CD4-positive, alpha-beta T cell (primary cell): ENCODE measurements at regions not wholly inside any gene's neighbourhood (a gene's known extent, or its start where the extent isn't known, plus 50 kb on each side); places are given as distances from the start of the nearest gene placed in this dataset.

Experiments
- ATAC-seq: fragments of 200-7000 bp; cut with Tn5 transposase; one replicate; pipeline ENCODE4 v1.10.0; 2022; ENCODE audit warnings: mild to moderate bottlenecking; ENCODE audit not compliant: poor library complexity
- CTCF ChIA-PET: fragments of 350-600 bp; sonication (Branson Sonifier 250); formaldehyde crosslinking; loops from one replicate; lab custom pipeline; 2021; ENCODE audit warnings: antibody characterized with exemption, inconsistent platforms; lab: Charles Lee
- POLR2A ChIA-PET: fragments of 350-600 bp; sonication (Branson Sonifier 250); formaldehyde crosslinking; loops from one replicate; lab custom pipeline; 2021; ENCODE audit warnings: antibody characterized with exemption, inconsistent platforms; lab: Charles Lee
- DNase-seq, 14 experiments: peaks; one replicate each; pipeline ENCODE4 v3.0.0-alpha.2; 2013 to 2020; ENCODE audit warnings: mixed read lengths in 2 of 14
- H3K27ac ChIP-seq, 2 donors: one replicate each; pipeline versions ENCODE4 v1.5.1 to v1.7.0; 2013; ENCODE audit warnings: low read length in 2 of 2, low read depth in 1 of 2, mild to moderate bottlenecking in 1 of 2
- H3K27me3 ChIP-seq, 2 experiments: 1 replicate in 1 of 2; 2 replicates in 1 of 2; pipeline versions ENCODE4 v1.6.1 to v1.7.0; 2013; ENCODE audit warnings: low read length in 2 of 2, control low read depth in 1 of 2, mild to moderate bottlenecking in 1 of 2, moderate library complexity in 1 of 2; ENCODE audit not compliant: insufficient read depth in 2 of 2, control insufficient read depth in 1 of 2
- H3K36me3 ChIP-seq: one replicate; pipeline ENCODE4 v1.6.1; 2013; ENCODE audit warnings: low read length, control low read depth; ENCODE audit not compliant: insufficient read depth
- H3K4me1 ChIP-seq: one replicate; pipeline ENCODE4 v1.6.1; 2013; ENCODE audit warnings: low read length, control low read depth; ENCODE audit not compliant: insufficient read depth
- H3K4me3 ChIP-seq: one replicate; pipeline ENCODE4 v1.5.1; 2013; ENCODE audit warnings: mild to moderate bottlenecking, low read length, moderate library complexity
- H3K9me3 ChIP-seq, 2 experiments: 1 replicate in 1 of 2; 2 replicates in 1 of 2; pipeline versions ENCODE4 v1.6.1 to v1.7.0; 2013; ENCODE audit warnings: low read length in 2 of 2, mild to moderate bottlenecking in 2 of 2, control low read depth in 1 of 2, moderate library complexity in 1 of 2; ENCODE audit not compliant: control insufficient read depth in 1 of 2, insufficient read depth in 1 of 2
- H3K27ac Mint-ChIP-seq: one replicate; pipeline ENCODE4 v1.8.0; 2020; ENCODE audit warnings: mixed read lengths
- H3K27me3 Mint-ChIP-seq: one replicate; pipeline ENCODE4 v1.8.0; 2021; ENCODE audit warnings: mixed read lengths
- H3K36me3 Mint-ChIP-seq: one replicate; pipeline ENCODE4 v1.8.0; 2021; ENCODE audit warnings: low read depth, mixed read lengths
- H3K4me1 Mint-ChIP-seq: one replicate; pipeline ENCODE4 v1.8.0; 2021; ENCODE audit warnings: low read depth, mixed read lengths
- H3K4me3 Mint-ChIP-seq: one replicate; pipeline ENCODE4 v1.8.0; 2020; ENCODE audit warnings: mild to moderate bottlenecking, mixed read lengths
- H3K9me3 Mint-ChIP-seq: one replicate; pipeline ENCODE4 v1.8.0; 2020; ENCODE audit warnings: mixed read lengths
- intact Hi-C, 2 experiments: fragments of 100-400 bp; cut with DNase I in 1 of 2; cut with micrococcal nuclease in 1 of 2; formaldehyde crosslinking; loops; one replicate each; pipeline versions ENCODE4 v1.15.1 to v1.9.0; 2023 to 2025; cut with DNase I, micrococcal nuclease
- TF ChIP-seq, protein P1 (sequence below): fragments of 200-600 bp; IDR thresholded peaks from one replicate; pipeline ENCODE4 v1.8.0; 2022; ENCODE audit warnings: antibody characterized with exemption, mild to moderate bottlenecking

DNA sequence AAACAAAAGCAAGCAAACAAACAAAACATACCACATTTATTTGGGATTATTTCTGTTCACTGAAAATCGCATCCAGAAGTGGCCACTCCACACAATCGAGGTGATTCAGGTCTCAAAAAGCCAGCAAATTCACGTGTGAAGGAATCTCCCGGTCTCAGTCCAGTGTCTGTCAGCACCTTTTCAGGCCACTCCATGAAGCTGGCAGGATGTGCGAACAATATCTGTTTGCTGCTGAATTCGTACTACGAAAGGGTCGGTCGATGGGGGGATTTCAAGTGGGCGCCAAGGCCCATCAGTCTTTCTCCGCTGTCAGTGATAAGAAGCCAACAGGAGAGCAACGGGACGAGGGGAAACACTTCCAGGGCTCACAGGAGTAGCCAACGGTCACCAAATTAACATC is 505.1 kb downstream of the IRX1 start:
- CTCF ChIA-PET, result no interaction called here
- TF ChIP-seq, protein P1, sequence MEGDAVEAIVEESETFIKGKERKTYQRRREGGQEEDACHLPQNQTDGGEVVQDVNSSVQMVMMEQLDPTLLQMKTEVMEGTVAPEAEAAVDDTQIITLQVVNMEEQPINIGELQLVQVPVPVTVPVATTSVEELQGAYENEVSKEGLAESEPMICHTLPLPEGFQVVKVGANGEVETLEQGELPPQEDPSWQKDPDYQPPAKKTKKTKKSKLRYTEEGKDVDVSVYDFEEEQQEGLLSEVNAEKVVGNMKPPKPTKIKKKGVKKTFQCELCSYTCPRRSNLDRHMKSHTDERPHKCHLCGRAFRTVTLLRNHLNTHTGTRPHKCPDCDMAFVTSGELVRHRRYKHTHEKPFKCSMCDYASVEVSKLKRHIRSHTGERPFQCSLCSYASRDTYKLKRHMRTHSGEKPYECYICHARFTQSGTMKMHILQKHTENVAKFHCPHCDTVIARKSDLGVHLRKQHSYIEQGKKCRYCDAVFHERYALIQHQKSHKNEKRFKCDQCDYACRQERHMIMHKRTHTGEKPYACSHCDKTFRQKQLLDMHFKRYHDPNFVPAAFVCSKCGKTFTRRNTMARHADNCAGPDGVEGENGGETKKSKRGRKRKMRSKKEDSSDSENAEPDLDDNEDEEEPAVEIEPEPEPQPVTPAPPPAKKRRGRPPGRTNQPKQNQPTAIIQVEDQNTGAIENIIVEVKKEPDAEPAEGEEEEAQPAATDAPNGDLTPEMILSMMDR, result no peak
- POLR2A ChIA-PET, result no interaction called here
- Histone ChIP-seq H3K9me3 (peaks cover 0 to 25% of the 10 kb centered on the region in 2 experiments), H3K36me3 (no peaks in the 10 kb centered on the region), H3K27ac (no peak overlapping the region), H3K4me3 (no peak overlapping the region), H3K4me1 (no peaks in the 10 kb centered on the region), H3K27me3 (no peaks in the 10 kb centered on the region)
- DNase-seq, result no peak
- no peak for ATAC-seq
- Mint-ChIP-seq H3K36me3 (no peaks in the 10 kb centered on the region), H3K4me1 (no peaks in the 10 kb centered on the region), H3K27ac (no peak overlapping the region), H3K9me3 (no peaks in the 10 kb centered on the region), H3K27me3 (no peaks in the 10 kb centered on the region), H3K4me3 (no peak overlapping the region)
- intact Hi-C loops, result no loop called here

DNA sequence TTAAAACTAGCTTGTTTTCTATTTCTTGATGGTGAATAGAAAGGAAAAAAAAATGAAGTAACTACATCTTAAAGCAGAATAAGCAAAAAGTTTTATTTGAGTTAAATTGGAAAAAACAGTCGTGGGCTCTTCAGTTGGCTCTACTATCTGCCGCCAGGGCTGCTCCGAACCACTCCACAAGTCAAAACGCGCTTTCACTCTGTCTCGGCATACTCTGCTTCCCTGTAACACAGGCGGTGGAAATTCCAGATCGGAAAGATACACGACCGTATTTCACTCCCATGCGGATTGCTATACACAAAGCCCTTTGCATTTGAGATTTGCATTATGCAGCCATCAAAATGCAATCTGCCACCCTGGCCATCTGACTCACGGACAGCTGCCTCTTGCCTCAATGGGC is 505.6 kb downstream of the IRX1 start:
- DNase-seq, result no peak
- Mint-ChIP-seq H3K9me3 (no peaks in the 10 kb centered on the region), H3K27ac (no peak overlapping the region), H3K27me3 (no peaks in the 10 kb centered on the region), H3K4me3 (no peak overlapping the region), H3K36me3 (no peaks in the 10 kb centered on the region), H3K4me1 (no peaks in the 10 kb centered on the region)
- Histone ChIP-seq H3K4me3 (no peak overlapping the region), H3K4me1 (no peaks in the 10 kb centered on the region), H3K27me3 (no peaks in the 10 kb centered on the region), H3K9me3 (peaks cover 0 to 21% of the 10 kb centered on the region in 2 experiments), H3K27ac (no peak overlapping the region), H3K36me3 (no peaks in the 10 kb centered on the region)
- ATAC-seq, result no peak
- TF ChIP-seq, protein P1, result no peak
- intact Hi-C loops, result no loop called here
- POLR2A ChIA-PET, result no interaction called here
- CTCF ChIA-PET, result no interaction called here

DNA sequence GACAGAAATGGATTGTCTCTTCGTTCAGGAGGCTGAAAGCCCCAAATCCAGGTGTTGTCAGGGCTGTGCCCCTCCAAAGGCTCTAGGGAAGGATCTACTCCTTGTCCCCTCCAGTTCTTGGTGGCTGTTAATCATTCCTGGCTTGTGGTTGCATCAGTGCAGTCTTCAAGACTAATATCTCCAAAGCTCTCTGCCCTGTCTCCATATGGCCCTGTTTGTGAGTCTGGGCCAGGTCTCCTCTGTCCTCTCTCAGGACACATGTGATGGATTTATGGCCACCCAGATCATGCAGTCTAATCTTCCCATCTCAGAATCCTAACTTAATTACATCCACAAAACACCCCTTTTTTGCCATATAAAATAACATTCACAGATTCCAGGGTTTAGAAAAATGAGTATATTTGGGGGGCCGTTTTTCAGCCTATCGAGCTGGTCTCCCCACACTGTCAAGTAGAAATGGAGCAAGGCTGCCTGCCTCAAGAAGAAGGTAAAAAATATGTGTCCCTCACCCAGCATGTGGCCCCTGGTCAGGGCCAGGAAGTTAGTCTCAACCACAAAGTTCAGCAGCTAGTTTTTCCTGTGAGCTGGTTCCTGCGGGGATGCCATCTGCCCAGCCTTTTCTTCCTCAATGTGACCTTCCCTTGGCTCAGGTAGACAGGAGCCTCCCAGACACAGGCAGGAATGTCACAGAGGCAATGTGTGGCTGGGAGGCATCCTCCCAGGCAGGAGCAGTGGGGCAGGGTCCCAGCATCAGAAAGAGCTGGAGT is 509.4 kb downstream of the IRX1 start:
- intact Hi-C loops, result no loop called here
- H3K27me3 ChIP-seq, result no peaks in the 10 kb centered on the region
- no peak for DNase-seq
- no peak overlapping the region for H3K27ac Mint-ChIP-seq
- no peaks in the 10 kb centered on the region for H3K4me1 ChIP-seq
- TF ChIP-seq, protein P1, result no peak
- peaks cover 0 to 23% of the 10 kb centered on the region in 2 experiments for H3K9me3 ChIP-seq
- ATAC-seq, result no peak
- ChIA-PET CTCF (no interaction called here), POLR2A (no interaction called here)
- no peaks in the 10 kb centered on the region for H3K36me3 Mint-ChIP-seq
- H3K36me3 ChIP-seq, result no peaks in the 10 kb centered on the region
- no peaks in the 10 kb centered on the region for H3K27me3 Mint-ChIP-seq
- no peak overlapping the region for H3K4me3 Mint-ChIP-seq
- H3K4me3 ChIP-seq, result no peak overlapping the region
- no peaks in the 10 kb centered on the region for H3K4me1 Mint-ChIP-seq
- H3K9me3 Mint-ChIP-seq, result no peaks in the 10 kb centered on the region
- H3K27ac ChIP-seq, result no peak overlapping the region
